Globus pallidus (tissue), 1 donor: ENCODE measurements at regions not wholly inside any gene's neighbourhood (a gene's known extent, or its start where the extent isn't known, plus 50 kb on each side); places are given as distances from the start of the nearest gene placed in this dataset.
"Not testable (repeated sequence)": the region's sequence is repeated elsewhere in the genome, so short reads cannot be mapped to it uniquely, and the experiment has no call there.

ENCODE experiments used
- DNase-seq: peaks from one replicate; pipeline ENCODE4 v3.0.0-alpha.2; 2015; ENCODE audit warnings: low spot score

GRCh38 chr16:59880611-59881010 lies 1146.5 kb upstream of the GOT2 start:
- DNase-seq: no peak

- no peak for DNase-seq
Observed at GRCh38 chr16:59878999-59879398, 1144.9 kb upstream of the GOT2 start.

- no peak for DNase-seq
Observed at GRCh38 chr16:59878479-59878878, 1144.4 kb upstream of the GOT2 start.

GRCh38 chr16:59864981-59865666 lies 1131.0 kb upstream of the GOT2 start:
- no peak for DNase-seq

DNA sequence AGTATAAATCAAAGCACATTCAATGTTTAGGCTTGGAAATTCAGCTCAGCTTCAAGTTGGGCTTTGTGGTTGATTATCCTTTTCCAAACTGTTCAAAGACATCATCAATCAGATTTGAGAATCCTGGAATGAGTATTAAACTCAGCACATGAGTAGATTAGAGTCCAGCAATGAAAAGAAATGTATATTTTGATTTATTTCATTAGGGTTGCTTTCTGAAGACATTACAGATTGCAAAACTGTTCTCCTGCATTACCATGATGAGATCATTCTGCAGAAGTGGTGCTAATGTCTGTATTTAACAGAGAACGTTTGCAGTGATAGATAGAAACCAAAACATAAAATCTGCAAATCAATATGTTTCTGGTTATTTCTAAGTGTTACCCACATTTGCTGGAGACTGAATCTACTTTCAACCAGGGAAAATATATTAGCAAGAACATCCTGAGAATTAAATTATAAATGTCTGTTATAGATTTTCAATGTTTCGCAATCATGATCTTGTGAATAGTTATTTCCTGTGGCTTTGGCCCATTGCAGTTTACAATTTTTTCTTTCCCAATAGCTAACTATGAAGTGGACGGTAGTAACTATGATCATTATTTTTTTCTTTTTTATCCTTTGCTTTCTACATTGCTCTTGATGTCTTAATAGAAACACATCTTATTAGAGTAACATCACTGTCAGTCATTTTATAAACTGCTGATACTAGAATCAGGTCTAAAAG lies 1125.7 kb upstream of the GOT2 start:
- DNase-seq: no peak

DNA sequence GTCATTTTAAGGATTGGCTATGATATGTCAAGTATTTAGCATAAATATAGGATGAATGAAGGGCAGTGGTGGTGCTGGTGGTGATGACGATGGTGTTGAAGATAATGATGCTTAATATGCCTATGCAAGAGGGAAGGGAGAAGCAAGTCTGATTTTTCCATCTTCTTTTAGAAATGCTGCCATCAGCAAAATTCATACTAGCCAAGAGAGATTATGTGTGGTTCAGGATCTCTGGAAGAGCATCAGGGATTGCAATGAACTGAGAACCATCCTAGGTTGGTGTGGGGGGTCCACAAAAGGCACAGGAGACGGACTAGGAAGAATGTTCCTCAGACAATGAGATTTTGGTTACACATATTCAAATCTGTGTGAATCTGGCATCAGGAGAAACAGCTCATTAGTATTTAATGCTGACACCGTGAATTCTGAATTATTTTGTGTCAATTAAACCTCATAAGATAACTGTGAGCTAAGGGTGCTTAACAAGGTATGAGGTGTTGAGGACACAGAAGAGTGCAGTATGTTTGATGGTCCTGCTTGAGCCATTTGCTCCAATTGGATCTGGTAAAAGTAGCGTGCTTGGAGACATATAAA lies 1120.8 kb upstream of the GOT2 start:
- no peak for DNase-seq

DNA sequence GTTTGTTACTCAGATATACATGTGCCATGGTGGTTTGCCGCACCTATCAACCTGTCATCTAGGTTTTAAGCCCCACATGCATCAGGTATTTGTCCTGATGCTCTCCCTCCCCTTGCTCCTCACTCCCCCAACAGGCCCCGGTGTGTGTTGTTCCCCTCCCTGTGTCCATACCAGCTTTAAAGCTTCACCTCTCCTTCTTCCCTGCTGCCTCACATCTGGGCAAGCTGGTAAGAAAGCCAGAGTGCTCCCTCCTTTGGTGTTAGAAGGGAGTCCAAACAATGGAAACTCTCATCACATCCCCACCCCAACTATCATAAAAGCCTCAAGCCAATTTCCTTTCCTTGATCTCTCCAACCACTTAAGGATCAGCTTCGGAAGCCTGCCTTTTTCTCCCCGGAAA lies 1115.6 kb upstream of the GOT2 start:
- no peak for DNase-seq

GRCh38 chr16:59848296-59848695 lies 1114.2 kb upstream of the GOT2 start:
- DNase-seq: peak; percentile 81

- DNase-seq: no peak
Observed at GRCh38 chr16:59840169-59840568, 1106.1 kb upstream of the GOT2 start.

DNA sequence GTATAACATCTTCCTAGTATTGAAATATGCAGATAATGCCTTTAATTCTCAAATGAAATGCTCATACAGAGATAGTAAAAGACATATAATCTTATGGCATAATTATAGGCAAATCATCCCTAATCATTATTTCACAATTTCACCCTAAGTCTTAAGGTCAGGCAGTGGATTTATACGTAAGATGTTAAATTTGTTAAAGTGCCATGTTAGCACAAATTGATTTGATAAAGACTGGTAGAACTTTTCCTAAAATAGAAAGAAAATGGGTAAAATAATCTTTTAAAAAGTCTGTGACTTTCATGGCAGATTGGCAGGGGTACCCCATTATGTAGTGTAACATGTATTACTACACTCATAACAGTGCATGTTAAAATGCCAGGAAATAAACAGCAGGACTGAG lies 1092.7 kb upstream of the GOT2 start:
- DNase-seq: no peak

- not testable (repeated sequence) for DNase-seq
Observed at GRCh38 chr16:59809488-59809887, 1075.4 kb upstream of the GOT2 start.

GRCh38 chr16:59783191-59783590 lies 1049.1 kb upstream of the GOT2 start:
- DNase-seq: no peak

DNA sequence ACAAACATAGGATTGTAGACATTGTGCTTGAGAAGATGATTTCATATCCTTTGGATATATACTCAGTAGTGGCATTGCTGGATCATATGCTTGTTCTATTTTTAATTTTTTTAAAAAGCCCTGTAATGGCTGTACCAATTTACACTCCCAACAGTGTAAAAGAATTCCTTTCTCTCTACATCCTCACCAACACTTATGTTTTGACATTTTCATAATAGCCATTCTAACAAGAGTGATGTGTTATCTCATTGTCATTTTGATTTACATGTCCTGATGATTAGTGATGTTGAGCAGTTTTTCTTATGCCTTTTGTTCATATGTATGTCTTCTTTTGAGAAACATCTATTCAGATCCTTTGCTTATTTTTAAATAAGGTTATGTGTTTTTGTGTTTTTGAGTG lies 1039.2 kb upstream of the GOT2 start:
- no peak for DNase-seq

DNA sequence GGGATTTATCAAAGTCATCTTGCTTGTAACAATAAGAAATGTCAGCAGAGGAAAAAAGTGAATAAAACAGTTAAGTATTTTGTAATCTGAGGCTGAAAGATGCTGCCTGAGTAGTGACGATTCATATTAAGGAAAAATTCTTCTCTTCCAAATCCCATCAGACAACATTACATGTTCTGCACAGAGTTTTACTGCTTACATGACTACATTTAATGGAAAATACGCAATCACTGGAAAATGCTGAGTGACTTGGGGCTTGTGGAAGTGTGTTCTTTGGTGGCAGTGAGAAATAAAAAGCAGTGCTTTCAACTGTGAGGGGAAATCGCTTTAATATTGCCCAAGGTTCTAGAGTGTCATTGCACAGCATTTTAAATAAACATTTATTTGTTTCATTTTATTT lies 1025.2 kb upstream of the GOT2 start:
- DNase-seq: no peak

GRCh38 chr16:59758848-59759247 lies 1024.7 kb upstream of the GOT2 start:
- DNase-seq: no peak

- DNase-seq: no peak
Observed at GRCh38 chr16:59754854-59755253, 1020.7 kb upstream of the GOT2 start.

DNA sequence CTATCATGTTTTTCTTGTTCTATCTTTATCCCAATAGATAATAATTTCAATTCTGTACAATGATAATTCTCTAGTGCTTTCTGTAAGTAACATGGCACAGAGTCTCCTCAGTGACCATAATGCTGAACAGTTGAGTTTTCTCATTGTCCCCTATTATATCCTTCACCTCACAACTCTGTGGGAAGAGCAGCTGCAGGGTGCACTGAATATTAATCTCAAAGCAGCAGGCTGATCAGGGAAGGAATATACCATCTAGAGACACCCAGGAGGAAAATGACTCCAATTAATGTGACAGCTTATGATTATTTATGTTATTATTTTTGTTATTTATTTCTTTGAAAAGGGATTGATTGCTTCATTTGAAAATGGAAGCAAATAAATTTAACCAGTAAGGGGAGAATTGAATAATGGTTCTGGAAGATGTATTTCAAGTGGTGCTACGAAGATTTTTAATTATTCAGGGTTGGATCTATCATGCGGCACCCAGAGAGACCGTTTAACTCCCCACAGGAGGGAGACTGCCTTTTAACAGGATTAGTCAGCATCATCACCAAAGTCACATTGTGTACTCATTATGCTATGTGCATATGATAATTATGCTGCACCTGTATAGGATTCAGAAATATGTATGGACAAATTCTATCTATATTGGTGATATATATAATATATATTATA lies 1015.7 kb upstream of the GOT2 start:
- DNase-seq: no peak

DNA sequence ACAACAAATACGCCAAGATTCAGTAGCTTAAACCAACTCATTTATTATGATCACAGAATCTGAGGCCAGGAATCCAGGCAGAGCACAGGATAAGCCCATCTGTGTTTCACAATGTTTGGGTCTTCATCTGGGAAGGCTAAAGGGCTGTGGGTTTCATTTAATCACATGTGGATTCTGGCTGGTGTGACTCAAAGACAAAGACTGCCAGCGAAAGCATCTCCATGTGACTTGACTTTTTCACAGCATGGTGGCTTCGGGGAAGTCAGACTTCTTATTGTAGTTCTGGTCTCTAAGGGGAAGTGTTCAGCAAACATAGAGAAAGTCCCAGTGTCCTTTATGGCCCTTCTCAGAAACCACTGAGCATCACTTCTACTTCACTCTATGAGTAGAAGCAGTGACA lies 1014.4 kb upstream of the GOT2 start:
- no peak for DNase-seq

DNA sequence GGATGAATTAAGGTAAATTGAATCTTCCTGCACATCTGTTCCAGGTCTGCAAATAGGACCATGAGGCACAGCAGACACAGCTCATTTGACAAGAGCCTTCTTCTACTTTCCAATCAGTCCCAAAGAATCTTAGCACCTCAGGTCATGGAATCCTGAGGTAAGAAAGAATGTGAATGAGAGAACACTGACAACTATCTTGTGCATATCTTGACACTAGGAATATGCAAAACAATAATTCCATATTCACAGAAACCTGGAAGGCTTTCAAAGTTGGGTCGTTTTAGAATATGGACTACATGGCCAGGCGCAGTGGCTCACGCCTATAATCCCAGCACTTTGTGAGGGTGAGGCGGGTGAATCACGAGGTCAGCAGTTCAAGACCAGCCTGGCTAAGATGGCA lies 1009.4 kb upstream of the GOT2 start:
- DNase-seq: no peak

DNA sequence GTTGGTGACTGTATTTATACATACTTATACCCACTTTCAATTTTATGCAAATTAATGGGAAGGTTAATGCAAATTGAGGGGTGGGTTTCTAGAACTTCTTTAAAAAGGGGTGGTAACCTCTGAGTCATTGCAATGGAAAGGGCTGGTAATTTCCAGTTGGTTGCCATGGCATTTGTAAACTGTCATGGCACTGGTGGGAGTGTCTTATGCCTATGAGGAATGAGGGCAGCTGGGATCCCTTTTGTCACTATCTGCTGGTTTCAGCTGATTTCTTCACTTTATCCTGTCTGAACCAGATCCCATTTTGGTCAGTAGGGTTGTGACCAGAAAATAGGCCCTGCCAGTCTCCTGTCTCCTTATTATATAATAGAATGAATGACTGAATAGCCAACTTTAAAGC lies 1006.7 kb upstream of the GOT2 start:
- DNase-seq: no peak

DNA sequence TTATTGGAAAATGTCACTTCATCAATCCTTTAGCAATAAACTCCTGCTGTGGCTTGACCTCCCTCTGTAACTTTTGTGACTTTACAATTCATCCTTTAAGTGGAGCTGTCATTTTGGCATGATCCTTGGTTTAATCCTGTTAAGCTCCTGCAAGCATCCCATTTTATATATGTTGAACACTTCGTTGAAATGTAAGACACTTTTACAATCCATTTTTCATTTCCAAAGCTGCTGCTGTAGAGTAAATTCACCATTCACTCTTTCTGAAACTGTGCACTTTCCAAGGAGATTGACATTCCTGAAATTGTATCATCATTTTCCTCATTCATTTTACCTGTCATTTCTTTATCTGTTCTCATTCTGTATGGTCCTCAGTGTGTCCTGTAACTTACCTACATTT lies 1003.2 kb upstream of the GOT2 start:
- DNase-seq: no peak

DNA sequence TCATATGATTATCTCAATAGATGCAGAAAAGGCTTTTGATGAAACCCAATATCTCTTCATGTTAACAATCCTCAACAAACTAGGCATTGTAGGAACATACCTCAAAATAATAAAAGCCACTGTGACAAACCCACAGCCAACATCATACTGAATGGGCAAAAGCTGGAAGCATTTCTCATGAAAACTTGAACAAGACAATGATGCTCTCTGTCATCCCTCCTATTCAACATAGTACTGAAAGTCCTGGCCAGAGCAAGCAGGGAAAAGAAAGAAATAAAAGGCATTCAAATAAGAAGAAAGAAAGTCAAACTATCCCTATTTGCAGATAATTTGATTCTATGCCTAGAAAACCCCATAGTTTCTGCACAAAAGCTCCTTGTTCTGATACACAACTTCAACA lies 999.2 kb upstream of the GOT2 start:
- DNase-seq: peak; percentile 76

- no peak for DNase-seq
Observed at GRCh38 chr16:59729613-59730012, 995.5 kb upstream of the GOT2 start.
